ENCODE measurements at regions not wholly inside any gene's neighbourhood (a gene's known extent, or its start where the extent isn't known, plus 50 kb on each side); places are given as distances from the start of the nearest gene placed in this dataset.
A peak's percentile ranks its signal among the peaks of the same experiment; 100 is the strongest.
"Not testable (repeated sequence)": the region's sequence is repeated elsewhere in the genome, so short reads cannot be mapped to it uniquely, and the experiment has no call there.

GRCh38 chr3:16708285-16708684 lies 103.1 kb upstream of the DAZL start:
- no peak for DNase-seq

- DNase-seq: not testable (repeated sequence)
Observed at GRCh38 chr3:16711691-16712090, 106.5 kb upstream of the DAZL start.

GRCh38 chr3:16715281-16715680 lies 110.1 kb upstream of the DAZL start:
- no peak for DNase-seq

DNA sequence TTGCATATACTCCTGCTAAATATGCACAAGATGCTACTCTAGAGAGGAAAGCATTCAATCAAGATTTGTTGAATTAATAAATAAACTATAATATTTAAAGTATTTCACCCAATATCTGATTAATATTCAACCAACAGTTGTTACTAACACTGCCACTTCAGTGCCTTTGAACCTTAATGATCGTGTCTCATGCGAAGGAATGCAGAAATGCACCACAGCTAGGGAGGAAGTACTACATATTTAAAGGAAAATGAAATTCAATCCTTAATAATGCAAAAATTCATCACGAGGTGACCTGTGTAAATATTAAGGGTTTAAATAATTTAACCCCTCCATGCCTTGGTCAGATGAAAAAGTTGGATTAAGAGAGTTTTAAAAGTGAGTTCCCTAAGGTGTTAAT lies 114.2 kb upstream of the DAZL start:
- no peak for DNase-seq

GRCh38 chr3:16720367-16720940 lies 115.2 kb upstream of the DAZL start:
- no peak for DNase-seq

DNA sequence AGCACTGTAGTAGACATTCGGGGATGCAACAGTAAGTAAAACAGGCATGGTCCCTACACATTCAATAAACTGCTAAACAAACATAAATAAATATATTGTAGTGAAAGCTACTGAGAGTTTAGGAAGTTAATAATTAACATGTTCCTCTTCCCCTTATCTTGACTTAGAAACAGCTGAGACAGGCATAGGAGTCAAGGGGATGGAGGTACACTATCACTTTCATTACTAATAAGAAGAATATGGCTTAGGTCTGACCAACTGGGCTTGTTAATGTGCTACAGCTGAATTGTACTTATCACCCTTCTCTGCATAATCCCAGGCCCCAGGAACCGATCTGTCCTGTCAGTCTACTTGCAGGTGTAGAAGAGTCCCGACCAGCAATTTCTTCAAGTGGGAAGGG lies 116.3 kb upstream of the DAZL start:
- no peak for DNase-seq

GRCh38 chr3:16723978-16724377 lies 118.8 kb upstream of the DAZL start:
- DNase-seq: no peak

- DNase-seq: no peak
Observed at GRCh38 chr3:16724487-16724886, 119.3 kb upstream of the DAZL start.

- DNase-seq: no peak
Observed at GRCh38 chr3:16725972-16726371, 120.7 kb upstream of the DAZL start.

- no peak for DNase-seq
Observed at GRCh38 chr3:16728770-16729745, 123.8 kb upstream of the DAZL start.

DNA sequence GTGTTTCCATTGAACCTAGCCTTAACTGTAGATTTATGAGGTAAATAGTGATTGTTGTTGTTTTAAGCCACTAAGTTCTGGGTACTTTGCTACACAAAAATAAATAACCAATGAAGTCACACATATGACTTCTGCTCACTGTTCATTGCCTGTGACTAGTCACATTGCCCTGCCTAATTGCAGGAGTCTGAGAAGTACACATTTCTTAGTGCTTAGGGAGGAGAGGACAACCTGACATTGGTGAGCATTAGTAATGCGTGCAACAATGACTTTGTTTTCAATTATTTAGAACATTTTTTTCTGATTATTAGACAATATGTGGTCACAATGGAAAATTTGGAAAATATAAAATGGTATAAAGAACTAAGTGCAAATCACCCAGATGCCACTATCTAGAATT lies 133.2 kb upstream of the DAZL start:
- DNase-seq: no peak

DNA sequence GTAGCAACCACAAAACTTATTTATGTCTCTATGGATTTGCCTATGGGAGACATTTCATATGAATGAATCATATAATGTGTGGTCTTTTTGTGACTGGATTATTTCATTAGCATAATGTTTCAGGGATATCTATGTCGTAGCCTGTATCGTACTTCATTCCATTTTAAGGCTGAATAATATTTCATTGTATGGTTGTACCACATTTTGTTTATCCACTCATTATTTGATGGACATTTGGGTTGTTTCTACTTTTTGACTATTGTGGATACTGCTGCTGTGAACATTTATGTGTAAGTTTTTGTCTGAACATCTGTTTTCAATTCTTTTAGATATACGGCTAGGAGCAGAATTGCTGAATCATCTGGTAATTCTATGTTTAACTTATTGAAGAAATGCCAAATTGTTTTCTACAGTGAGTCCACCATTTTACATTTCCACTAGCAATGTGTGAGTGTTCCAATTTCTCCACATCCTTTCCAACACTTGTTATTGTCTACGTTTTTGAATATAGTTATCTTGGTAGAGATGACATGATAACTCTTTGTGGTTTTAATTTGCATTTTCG lies 134.4 kb upstream of the DAZL start:
- DNase-seq: no peak

GRCh38 chr3:16740515-16740914 lies 135.3 kb upstream of the DAZL start:
- DNase-seq: no peak

GRCh38 chr3:16741103-16741758 lies 136.0 kb upstream of the DAZL start:
- no peak for DNase-seq

- DNase-seq: peak; percentile 39
Observed at GRCh38 chr3:16741890-16742289, 136.7 kb upstream of the DAZL start.

- DNase-seq: peak; percentile 6
Observed at GRCh38 chr3:16743276-16743675, 138.1 kb upstream of the DAZL start.

GRCh38 chr3:16759227-16759903 lies 125.4 kb upstream of the PLCL2 start:
- DNase-seq: no peak

DNA sequence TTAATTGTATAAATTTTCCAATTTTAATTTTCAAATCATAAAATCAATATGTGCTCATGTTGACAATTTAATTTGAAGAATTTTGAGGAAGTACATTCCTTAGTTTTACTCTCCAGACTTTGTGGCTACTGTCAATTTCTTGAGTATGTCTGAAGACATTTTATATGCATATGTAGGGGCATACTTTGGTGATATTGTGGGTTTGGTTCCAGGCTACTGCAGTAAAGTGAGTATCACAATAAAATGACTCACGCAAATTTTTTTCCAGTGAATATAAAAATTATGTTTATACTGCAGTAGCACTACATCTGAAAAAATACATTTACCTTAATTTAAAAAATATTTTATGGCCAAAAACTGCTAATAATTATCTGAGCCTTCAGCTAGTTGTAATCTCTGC lies 123.2 kb upstream of the PLCL2 start:
- no peak for DNase-seq

GRCh38 chr3:16765661-16766060 lies 119.1 kb upstream of the PLCL2 start:
- DNase-seq: no peak

DNA sequence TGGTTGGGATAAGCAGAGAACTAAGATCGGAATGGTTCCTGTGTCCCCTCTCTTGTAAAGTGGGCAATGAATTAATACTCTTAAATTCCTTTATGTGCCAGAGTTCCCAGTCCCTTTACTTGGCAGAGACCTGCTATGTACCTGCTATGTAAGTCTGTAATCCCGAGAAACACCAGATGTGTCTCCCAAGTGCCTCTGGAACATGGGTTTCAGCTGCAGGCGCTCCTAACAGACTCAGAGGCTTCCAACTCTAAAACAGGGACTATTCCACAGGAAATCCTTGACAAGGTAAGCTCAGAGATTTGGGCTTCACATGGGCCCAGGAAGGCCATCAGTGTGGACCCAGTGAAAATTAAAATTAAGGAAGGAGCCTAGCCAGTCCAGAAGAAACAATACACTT lies 117.7 kb upstream of the PLCL2 start:
- no peak for DNase-seq

DNA sequence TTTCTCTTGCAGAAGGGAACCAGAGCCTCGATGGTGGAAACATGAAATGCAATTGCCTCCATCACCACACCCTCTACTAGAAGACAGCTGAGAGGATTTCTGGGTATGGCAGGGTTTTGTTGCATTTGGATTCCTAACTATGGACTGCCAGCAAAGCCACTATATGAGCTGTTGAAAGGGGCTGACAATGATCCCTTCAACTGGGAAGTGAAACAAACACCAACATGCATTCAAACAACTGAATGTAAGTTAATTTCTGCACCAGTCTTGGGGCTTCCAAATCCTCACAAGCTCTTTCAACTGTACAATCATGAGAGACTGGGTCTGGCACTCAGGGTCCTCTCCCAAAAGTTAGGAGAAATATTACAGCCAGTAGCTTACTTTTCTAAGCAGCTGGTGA lies 116.7 kb upstream of the PLCL2 start:
- DNase-seq: no peak

- DNase-seq: no peak
Observed at GRCh38 chr3:16768956-16769355, 115.8 kb upstream of the PLCL2 start.

- no peak for DNase-seq
Observed at GRCh38 chr3:16769525-16769924, 115.2 kb upstream of the PLCL2 start.

All from inflammatory macrophage treated with lipopolysaccharide for 4 hours (primary cell).